ENCODE measurements at regions not wholly inside any gene's neighbourhood (a gene's known extent, or its start where the extent isn't known, plus 50 kb on each side); places are given as distances from the start of the nearest gene placed in this dataset.

DNA sequence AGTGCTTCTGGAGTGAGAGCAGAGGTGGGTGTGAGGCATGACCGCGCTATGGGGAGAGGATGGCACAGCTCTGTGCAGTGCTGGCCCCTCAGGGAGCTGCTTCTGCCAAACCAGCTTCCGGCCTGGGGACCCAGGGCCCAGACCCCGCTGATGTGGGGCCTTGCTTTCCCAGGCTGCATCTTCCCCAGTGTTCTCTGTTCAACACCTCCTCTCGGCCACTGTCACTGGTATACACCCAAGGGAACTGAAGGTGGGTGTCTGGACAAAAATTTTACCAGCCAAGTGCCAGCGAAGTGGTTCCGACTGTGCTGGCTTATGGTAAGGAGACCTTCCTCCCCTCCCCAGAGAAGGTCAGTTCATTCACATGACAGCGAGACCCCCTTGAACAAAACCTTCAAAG, 179.1 kb downstream of the AACS start:
- no peak for TF ChIP-seq GATA3 (IDR thresholded peaks at IDR 0.05; ENCODE audit: low read depth, low read length)
- no peak for TF ChIP-seq GATA2 (IDR thresholded peaks at IDR 0.05; ENCODE audit: low read depth, low read length)

DNA sequence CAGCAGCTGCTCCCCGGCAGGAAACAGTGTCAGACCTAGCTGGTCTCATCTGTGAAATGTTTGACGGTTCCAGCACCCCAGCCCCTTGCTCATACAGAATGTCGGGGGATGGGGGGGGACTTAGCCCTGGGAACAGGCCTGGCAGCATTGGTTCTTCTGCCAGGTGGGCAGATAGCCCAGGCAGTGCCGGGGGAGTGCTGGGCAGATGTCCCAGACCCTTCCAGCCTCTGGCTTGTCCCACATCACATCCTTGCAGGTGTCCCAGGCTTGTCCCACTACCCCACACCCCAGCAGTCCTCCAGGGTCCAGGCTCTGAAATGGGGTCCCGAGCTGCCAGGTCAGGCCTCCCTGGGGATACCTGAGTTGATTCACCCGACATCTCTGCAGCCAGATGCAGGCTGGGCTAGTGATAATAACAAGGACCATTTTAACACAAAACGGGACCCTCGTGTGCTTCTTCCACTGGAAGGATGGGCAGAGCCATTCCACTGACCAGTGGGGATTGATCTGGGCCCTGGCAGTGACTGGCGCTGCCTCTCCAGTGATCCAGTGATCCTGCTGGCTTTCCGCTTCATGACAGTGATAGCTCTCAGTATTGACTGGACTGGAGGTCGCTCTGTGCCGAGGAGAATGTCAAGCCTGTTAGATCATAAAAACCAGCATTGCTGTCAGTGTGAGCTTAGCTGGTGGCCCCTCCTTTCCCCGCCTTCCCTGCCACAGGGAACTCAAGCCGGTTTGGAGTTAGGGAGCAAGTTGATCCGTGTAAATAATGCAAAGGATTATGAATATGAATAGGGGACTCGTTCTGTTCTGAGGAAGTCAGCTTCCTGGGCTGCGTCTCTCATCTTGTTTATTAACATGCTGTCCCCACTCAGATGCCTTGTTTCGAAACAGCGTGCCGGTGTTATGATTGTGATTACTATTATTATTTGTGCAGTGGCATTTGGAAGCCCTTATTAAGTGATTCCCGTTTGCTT, 180.6 kb downstream of the AACS start:
- TF ChIP-seq GATA2 (IDR thresholded peaks at IDR 0.05; ENCODE audit: low read depth, low read length) (no peak), GATA3 (IDR thresholded peaks at IDR 0.05; ENCODE audit: low read depth, low read length) (no peak)

DNA sequence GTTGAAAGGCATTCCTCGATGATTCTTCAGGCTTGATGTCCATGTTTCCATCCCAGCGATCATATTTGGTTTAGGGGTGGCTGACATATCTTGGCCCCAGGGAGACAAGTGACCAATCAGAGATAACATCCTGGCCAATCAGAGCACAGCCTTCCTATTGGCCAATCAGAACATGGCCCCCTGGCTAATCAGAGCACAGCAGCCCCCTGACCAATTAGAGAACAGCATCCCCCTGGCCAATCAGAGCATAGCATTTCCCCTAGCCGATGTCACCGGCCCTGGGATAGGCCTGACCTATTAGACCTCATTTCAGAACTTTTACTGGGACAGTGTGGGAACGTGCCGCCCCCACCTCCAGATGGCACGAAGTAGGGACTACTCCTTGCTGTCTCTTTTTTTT, 182.2 kb downstream of the AACS start:
- no peak for TF ChIP-seq GATA2 (IDR thresholded peaks at IDR 0.05; ENCODE audit: low read depth, low read length)
- TF ChIP-seq GATA3 (IDR thresholded peaks at IDR 0.05; ENCODE audit: low read depth, low read length) = no peak

DNA sequence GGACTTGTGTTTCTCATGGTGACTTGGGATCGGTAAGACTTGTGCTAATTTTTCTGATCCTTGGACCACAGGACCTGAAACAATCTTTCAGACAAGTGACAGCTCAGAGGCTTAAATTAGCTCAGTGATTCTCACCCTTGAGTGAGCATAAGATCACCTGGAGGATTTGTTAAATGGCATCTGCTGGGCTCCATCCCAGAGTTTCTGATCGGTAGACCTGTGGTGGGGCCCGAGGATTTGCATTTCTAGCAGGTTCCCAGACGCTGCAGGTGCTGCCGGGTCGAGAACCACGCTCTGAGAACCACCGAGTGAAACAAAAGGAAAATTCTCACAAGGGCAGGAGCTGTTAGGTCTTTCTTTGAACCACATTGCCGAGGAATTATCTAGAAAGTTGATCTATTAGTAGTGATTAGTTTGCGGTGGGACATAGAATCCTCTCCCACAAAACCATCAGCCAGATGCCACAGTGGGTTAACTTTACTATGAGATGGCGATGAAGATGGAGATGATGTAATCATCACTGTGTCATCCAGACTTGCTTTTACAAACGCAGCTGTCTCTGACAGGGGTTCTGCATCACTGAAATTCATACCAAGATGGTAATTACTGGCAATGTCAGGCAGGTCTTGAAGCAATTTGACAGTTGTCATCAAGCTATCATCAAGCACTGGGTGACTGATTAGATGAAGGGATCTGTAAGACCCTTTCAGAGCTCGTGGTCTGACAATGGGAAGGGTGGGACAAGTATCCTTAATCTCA, 184.0 kb downstream of the AACS start:
- TF ChIP-seq GATA3 (IDR thresholded peaks at IDR 0.05; ENCODE audit: low read depth, low read length) (no peak), GATA2 (IDR thresholded peaks at IDR 0.05; ENCODE audit: low read depth, low read length) (no peak)

DNA sequence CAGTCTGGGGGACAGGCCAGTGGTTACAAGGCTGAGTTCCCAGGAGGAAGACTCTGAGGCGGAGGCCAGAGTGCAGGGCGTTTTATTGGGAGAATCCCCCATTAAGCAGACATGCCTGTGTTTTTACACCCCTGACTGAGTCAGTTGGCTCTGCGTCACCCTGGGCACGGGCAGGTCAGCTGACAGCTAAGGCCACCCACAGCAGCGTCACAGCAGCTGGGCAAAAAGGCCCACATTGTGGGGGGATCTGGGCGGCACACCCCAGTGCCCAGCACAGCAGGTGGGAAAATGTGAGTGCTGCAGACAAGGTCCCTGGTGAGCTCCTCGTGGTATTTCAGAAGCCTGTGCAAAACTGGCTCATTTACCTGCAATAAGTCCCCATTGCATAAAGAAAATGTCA, 184.7 kb downstream of the AACS start:
- TF ChIP-seq GATA3 (IDR thresholded peaks at IDR 0.05; ENCODE audit: low read depth, low read length) = no peak
- no peak for TF ChIP-seq GATA2 (IDR thresholded peaks at IDR 0.05; ENCODE audit: low read depth, low read length)

GRCh38 chr12:125254236-125254635, 189.0 kb downstream of the AACS start:
- TF ChIP-seq GATA3 (IDR thresholded peaks at IDR 0.05; ENCODE audit: low read depth, low read length) (no peak), GATA2 (IDR thresholded peaks at IDR 0.05; ENCODE audit: low read depth, low read length) (no peak)

DNA sequence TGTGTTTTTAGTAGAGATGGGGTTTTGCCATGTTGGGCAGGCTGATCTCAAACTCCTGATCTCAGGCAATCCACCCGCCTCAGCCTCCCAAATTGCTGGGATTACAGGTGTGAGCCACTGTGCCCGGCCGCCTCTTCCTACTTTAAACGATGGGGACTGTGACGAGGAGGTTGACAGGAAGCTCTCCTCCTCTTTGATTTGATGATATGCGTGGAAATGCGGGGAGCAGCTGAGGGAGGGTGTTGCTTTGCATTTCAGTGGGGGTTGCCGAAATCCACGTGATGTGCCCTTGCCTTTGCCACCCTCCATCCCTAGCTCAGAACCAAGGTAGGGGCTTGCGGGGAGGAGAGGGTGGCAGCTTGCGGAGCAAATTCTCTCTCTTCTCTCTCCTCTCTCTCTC, 189.6 kb downstream of the AACS start:
- TF ChIP-seq GATA2 (IDR thresholded peaks at IDR 0.05; ENCODE audit: low read depth, low read length) (no peak), GATA3 (IDR thresholded peaks at IDR 0.05; ENCODE audit: low read depth, low read length) (no peak)

GRCh38 chr12:125255935-125256633, 190.8 kb downstream of the AACS start:
- no peak for TF ChIP-seq GATA2 (IDR thresholded peaks at IDR 0.05; ENCODE audit: low read depth, low read length)
- no peak for TF ChIP-seq GATA3 (IDR thresholded peaks at IDR 0.05; ENCODE audit: low read depth, low read length)

GRCh38 chr12:125256634-125256936, 191.3 kb downstream of the AACS start:
- TF ChIP-seq GATA3 (IDR thresholded peaks at IDR 0.05; ENCODE audit: low read depth, low read length) = no peak
- TF ChIP-seq GATA2 (IDR thresholded peaks at IDR 0.05; ENCODE audit: low read depth, low read length) = no peak

- no peak for TF ChIP-seq GATA3 (IDR thresholded peaks at IDR 0.05; ENCODE audit: low read depth, low read length)
- no peak for TF ChIP-seq GATA2 (IDR thresholded peaks at IDR 0.05; ENCODE audit: low read depth, low read length)
Measured at GRCh38 chr12:125259178-125259867, 194.1 kb downstream of the AACS start.

DNA sequence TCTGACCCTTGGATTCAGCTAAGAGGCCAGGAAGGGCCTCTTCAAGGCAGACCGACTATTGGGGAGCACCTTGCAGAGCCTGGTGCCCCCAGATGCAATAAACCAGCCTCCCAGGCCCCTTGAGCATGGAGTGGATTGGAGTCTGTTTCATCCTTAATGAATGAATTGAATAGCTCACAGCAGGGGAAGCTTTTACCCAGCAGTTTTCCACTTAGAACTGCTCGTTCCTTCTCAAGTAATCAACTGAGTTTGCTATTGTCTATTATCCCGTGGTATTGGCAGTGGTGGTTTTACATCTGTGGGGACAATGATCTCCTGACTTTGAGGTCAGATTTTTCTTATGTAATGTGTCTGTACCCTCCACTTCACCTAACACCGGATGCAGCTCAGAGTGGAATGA, 197.6 kb downstream of the AACS start:
- TF ChIP-seq GATA3 (IDR thresholded peaks at IDR 0.05; ENCODE audit: low read depth, low read length) (no peak), GATA2 (IDR thresholded peaks at IDR 0.05; ENCODE audit: low read depth, low read length) (no peak)

- TF ChIP-seq GATA2 (IDR thresholded peaks at IDR 0.05; ENCODE audit: low read depth, low read length) (no peak), GATA3 (IDR thresholded peaks at IDR 0.05; ENCODE audit: low read depth, low read length) (no peak)
Measured at GRCh38 chr12:125263385-125263784, 198.2 kb downstream of the AACS start.

- TF ChIP-seq GATA2 (IDR thresholded peaks at IDR 0.05; ENCODE audit: low read depth, low read length) (no peak), GATA3 (IDR thresholded peaks at IDR 0.05; ENCODE audit: low read depth, low read length) (no peak)
Measured at GRCh38 chr12:125267114-125267513, 201.9 kb downstream of the AACS start.

- no peak for TF ChIP-seq GATA2 (IDR thresholded peaks at IDR 0.05; ENCODE audit: low read depth, low read length)
- no peak for TF ChIP-seq GATA3 (IDR thresholded peaks at IDR 0.05; ENCODE audit: low read depth, low read length)
Measured at GRCh38 chr12:125269276-125269675, 204.0 kb downstream of the AACS start.

Measured in SH-SY5Y (cell line).